HCT116 (cell line): ENCODE measurements at regions not wholly inside any gene's neighbourhood (a gene's known extent, or its start where the extent isn't known, plus 50 kb on each side); places are given as distances from the start of the nearest gene placed in this dataset.

ENCODE experiments used
- ATAC-seq: fragments of 200-7000 bp; cut with Tn5 transposase; 2 replicates; pipeline ENCODE4 v1.9.1; 2020; ENCODE audit warnings: mild to moderate bottlenecking, moderate library complexity
- BruUV-seq: library from RNA; stranded (reverse); fragments of 400-500 nt; replicated peaks from 2 replicates; lab custom pipeline; 2021; lab: Mats Ljungman, UMichigan
- CTCF ChIA-PET: fragments of 300-600 bp; sonication (Branson Sonifier 250); formaldehyde crosslinking; loops from one replicate; lab custom pipeline; 2021; ENCODE audit warnings: antibody characterized with exemption; lab: Charles Lee
- POLR2A ChIA-PET: fragments of 300-600, 350-600 bp; sonication (Branson Sonifier 250); formaldehyde crosslinking; loops from one replicate; lab custom pipeline; 2021; ENCODE audit warnings: antibody characterized with exemption; lab: Charles Lee
- RAD21 ChIA-PET, 2 experiments: fragments of 300-600 bp; sonication (Branson Sonifier 250); formaldehyde crosslinking; loops; one replicate each; lab custom pipeline; 2023; ENCODE audit warnings: low total read pairs in 2 of 2; ENCODE audit not compliant: uncharacterized antibody in 2 of 2, unreplicated experiment in 2 of 2, low non-redundant PET in 1 of 2; lab: Charles Lee
- DNase-seq: peaks from one replicate; pipeline ENCODE4 v3.0.0-alpha.2; 2010; ENCODE audit warnings: low read depth, low spot score
- H2AFZ ChIP-seq: fragments of 200-600 bp; shearing (Covaris generic), sonication (generic); 2 replicates; pipeline ENCODE4 v1.6.1; 2017; ENCODE audit warnings: low read depth, mixed run types, mixed read lengths, antibody characterized with exemption, low read length; ENCODE audit not compliant: poor library complexity, severe bottlenecking
- H3K27ac ChIP-seq: 2 replicates; pipeline ENCODE4 v1.5.1; 2012; ENCODE audit warnings: low read depth, low read length
- H3K27me3 ChIP-seq: fragments of 200-600 bp; sonication (generic); 2 replicates; pipeline ENCODE4 v1.6.1; 2016; ENCODE audit warnings: mixed run types, low read length, mixed read lengths; ENCODE audit not compliant: insufficient read depth
- H3K36me3 ChIP-seq, 2 experiments: fragments of 200-500 bp in 1 of 2; fragments of 200-600 bp in 1 of 2; sonication (Bioruptor generic) in 1 of 2; sonication (generic) in 1 of 2; 2 replicates each; pipeline versions ENCODE4 v1.5.1 to v1.6.1; 2014 to 2016; ENCODE audit warnings: low read length in 2 of 2, inconsistent platforms in 1 of 2, mixed read lengths in 1 of 2, mixed run types in 1 of 2; ENCODE audit not compliant: insufficient read depth in 2 of 2, control insufficient read depth in 1 of 2
- H3K4me1 ChIP-seq, 2 experiments: fragments of 200-600 bp in 1 of 2; sonication (generic) in 1 of 2; 2 replicates each; pipeline versions ENCODE4 v1.5.1 to v1.6.1; 2012 to 2017; ENCODE audit warnings: low read length in 2 of 2, inconsistent platforms in 1 of 2, mild to moderate bottlenecking in 1 of 2, mixed read lengths in 1 of 2, mixed run types in 1 of 2, moderate library complexity in 1 of 2; ENCODE audit not compliant: insufficient read depth in 2 of 2, control insufficient read depth in 1 of 2
- H3K4me2 ChIP-seq: fragments of 200-600 bp; sonication (generic); 2 replicates; pipeline ENCODE4 v1.6.1; 2017; ENCODE audit warnings: mixed run types, low read length, mixed read lengths
- H3K4me3 ChIP-seq, 2 experiments: fragments of 200-600 bp in 1 of 2; sonication (generic) in 1 of 2; replicated peaks in 1 of 2; 2 replicates each; pipeline ENCODE4 v1.5.1; 2011 to 2016; ENCODE audit warnings: low read length in 2 of 2, control low read depth in 1 of 2, low read depth in 1 of 2, mild to moderate bottlenecking in 1 of 2, mixed read lengths in 1 of 2, mixed run types in 1 of 2
- H3K79me2 ChIP-seq: fragments of 200-600 bp; sonication (generic); 2 replicates; pipeline ENCODE4 v1.6.1; 2017; ENCODE audit warnings: mild to moderate bottlenecking, mixed run types, low read length, moderate library complexity, mixed read lengths; ENCODE audit not compliant: insufficient read depth
- H3K9ac ChIP-seq: fragments of 200-600 bp; sonication (generic); 2 replicates; pipeline ENCODE4 v1.6.1; 2016; ENCODE audit warnings: low read length, mixed read lengths
- H3K9me2 ChIP-seq: fragments of 200-600 bp; sonication (generic), shearing (Covaris generic); 2 replicates; pipeline ENCODE4 v1.6.1; 2017; ENCODE audit warnings: mixed run types, mild to moderate bottlenecking, moderate library complexity; ENCODE audit not compliant: insufficient read depth
- H3K9me3 ChIP-seq, 2 experiments: fragments of 200-500 bp in 1 of 2; fragments of 200-600 bp in 1 of 2; sonication (Bioruptor generic) in 1 of 2; sonication (generic) in 1 of 2; 2 replicates each; pipeline ENCODE4 v1.6.1; 2014 to 2017; ENCODE audit warnings: low read length in 2 of 2, mixed read lengths in 2 of 2, inconsistent platforms in 1 of 2, low read depth in 1 of 2, mild to moderate bottlenecking in 1 of 2, mixed run types in 1 of 2, moderate library complexity in 1 of 2; ENCODE audit not compliant: control insufficient read depth in 1 of 2, insufficient read depth in 1 of 2
- H4K20me1 ChIP-seq: fragments of 200-600 bp; sonication (generic), shearing (Covaris generic); 2 replicates; pipeline ENCODE4 v1.6.1; 2017; ENCODE audit warnings: mixed run types, mild to moderate bottlenecking, moderate library complexity; ENCODE audit not compliant: insufficient read depth
- CBX3 ChIP-seq: IDR thresholded peaks from 2 replicates; pipeline ENCODE4 v1.6.1; 2012; ENCODE audit warnings: low read depth
- CTCF ChIP-seq, 3 experiments: fragments of 200-600 bp in 1 of 3; sonication (generic) in 1 of 3; IDR thresholded peaks in 2 of 3; conservative IDR thresholded peaks in 1 of 3; 2 replicates each; pipeline ENCODE4 v1.5.1; 2012 to 2017; ENCODE audit warnings: low read depth in 2 of 3, low read length in 2 of 3, antibody characterized with exemption in 1 of 3, borderline replicate concordance in 1 of 3, control low read depth in 1 of 3, mild to moderate bottlenecking in 1 of 3, mixed read lengths in 1 of 3, mixed run types in 1 of 3, moderate library complexity in 1 of 3; ENCODE audit not compliant: insufficient read depth in 1 of 3
- ELF1 ChIP-seq: IDR thresholded peaks from 2 replicates; pipeline ENCODE4 v1.6.1; 2012; ENCODE audit warnings: low read depth, borderline replicate concordance
- EZH2 ChIP-seq: fragments of 200-600 bp; sonication (generic); IDR thresholded peaks from 2 replicates; pipeline ENCODE4 v1.6.1; 2017; ENCODE audit warnings: antibody characterized with exemption, mixed run types
- FOSL1 ChIP-seq: IDR thresholded peaks from 2 replicates; pipeline ENCODE4 v1.6.1; 2012; ENCODE audit warnings: low read depth
- RAD21 ChIP-seq: IDR thresholded peaks from 2 replicates; pipeline ENCODE4 v1.6.1; 2012; ENCODE audit warnings: low read depth, mild to moderate bottlenecking
- SIN3A ChIP-seq: IDR thresholded peaks from 2 replicates; pipeline ENCODE4 v1.6.1; 2012; ENCODE audit warnings: low read depth
- SP1 ChIP-seq: IDR thresholded peaks from 2 replicates; pipeline ENCODE4 v1.6.1; 2012; ENCODE audit warnings: low read depth
- SRF ChIP-seq: IDR thresholded peaks from 2 replicates; pipeline ENCODE4 v1.6.1; 2012; ENCODE audit warnings: low read depth
- TCF7L2 ChIP-seq: IDR thresholded peaks from 2 replicates; pipeline ENCODE4 v1.7.0; 2011; ENCODE audit warnings: borderline replicate concordance, inconsistent platforms; ENCODE audit not compliant: insufficient read depth, insufficient read length; ENCODE audit errors: extremely low read depth
- ZFX ChIP-seq: fragments of 450-650 bp; IDR thresholded peaks from 2 replicates; pipeline ENCODE4 v1.6.1; 2017
- intact Hi-C: fragments of 100-400 bp; cut with micrococcal nuclease; formaldehyde crosslinking; loops from 2 replicates; pipeline ENCODE4 v1.10.0; 2022
- TF ChIP-seq, protein P1 (sequence below): IDR thresholded peaks from 2 replicates; pipeline ENCODE4 v1.6.1; 2012; ENCODE audit warnings: low read depth
- TF ChIP-seq, protein P2 (sequence below): IDR thresholded peaks from 2 replicates; pipeline ENCODE4 v1.6.1; 2012
- TF ChIP-seq, protein P3 (sequence below): IDR thresholded peaks from 2 replicates; pipeline ENCODE4 v1.6.1; 2012

DNA sequence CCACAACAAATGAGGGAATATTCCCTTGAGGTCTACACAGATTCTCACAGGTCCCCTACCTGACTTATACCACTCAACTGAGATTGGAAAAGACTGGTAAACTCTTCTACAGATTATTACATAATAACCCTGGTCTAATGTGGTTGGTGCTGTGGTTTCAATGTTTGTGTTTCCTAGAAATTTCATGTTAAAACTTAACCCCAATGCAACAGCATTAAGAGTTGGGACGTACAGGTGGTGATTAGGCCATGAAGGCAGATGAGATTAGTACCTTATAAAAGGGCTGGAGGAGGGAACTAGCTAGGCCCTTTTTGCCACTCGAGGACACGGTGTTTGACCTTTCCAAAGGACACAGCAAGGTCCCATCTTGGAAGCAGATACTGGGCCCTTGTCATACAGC lies 84.3 kb upstream of the TAPT1 start:
- Histone ChIP-seq H3K4me2 (no peak overlapping the region), H3K36me3 (no peaks in the 10 kb centered on the region), H3K9ac (no peak overlapping the region), H3K79me2 (no peaks in the 10 kb centered on the region), H4K20me1 (no peaks in the 10 kb centered on the region), H3K9me2 (no peaks in the 10 kb centered on the region), H3K9me3 (no peaks in the 10 kb centered on the region), H3K27ac (no peak overlapping the region), H2AFZ (no peak overlapping the region), H3K4me1 (no peaks in the 10 kb centered on the region), H3K27me3 (peaks cover 11% of the 10 kb centered on the region; the same call in 1 of the 2 replicates), H3K4me3 (no peak overlapping the region)
- ChIA-PET POLR2A (no interaction called here), CTCF (no interaction called here), RAD21 (no interaction called here)
- ATAC-seq (no peak), DNase-seq (no peak)
- TF ChIP-seq SIN3A: no peak
- TF ChIP-seq, protein P1, sequence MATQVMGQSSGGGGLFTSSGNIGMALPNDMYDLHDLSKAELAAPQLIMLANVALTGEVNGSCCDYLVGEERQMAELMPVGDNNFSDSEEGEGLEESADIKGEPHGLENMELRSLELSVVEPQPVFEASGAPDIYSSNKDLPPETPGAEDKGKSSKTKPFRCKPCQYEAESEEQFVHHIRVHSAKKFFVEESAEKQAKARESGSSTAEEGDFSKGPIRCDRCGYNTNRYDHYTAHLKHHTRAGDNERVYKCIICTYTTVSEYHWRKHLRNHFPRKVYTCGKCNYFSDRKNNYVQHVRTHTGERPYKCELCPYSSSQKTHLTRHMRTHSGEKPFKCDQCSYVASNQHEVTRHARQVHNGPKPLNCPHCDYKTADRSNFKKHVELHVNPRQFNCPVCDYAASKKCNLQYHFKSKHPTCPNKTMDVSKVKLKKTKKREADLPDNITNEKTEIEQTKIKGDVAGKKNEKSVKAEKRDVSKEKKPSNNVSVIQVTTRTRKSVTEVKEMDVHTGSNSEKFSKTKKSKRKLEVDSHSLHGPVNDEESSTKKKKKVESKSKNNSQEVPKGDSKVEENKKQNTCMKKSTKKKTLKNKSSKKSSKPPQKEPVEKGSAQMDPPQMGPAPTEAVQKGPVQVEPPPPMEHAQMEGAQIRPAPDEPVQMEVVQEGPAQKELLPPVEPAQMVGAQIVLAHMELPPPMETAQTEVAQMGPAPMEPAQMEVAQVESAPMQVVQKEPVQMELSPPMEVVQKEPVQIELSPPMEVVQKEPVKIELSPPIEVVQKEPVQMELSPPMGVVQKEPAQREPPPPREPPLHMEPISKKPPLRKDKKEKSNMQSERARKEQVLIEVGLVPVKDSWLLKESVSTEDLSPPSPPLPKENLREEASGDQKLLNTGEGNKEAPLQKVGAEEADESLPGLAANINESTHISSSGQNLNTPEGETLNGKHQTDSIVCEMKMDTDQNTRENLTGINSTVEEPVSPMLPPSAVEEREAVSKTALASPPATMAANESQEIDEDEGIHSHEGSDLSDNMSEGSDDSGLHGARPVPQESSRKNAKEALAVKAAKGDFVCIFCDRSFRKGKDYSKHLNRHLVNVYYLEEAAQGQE: no peak
- no peak for TF ChIP-seq SRF
- no peak for TF ChIP-seq SP1
- TF ChIP-seq FOSL1: no peak
- TF ChIP-seq, protein P2, sequence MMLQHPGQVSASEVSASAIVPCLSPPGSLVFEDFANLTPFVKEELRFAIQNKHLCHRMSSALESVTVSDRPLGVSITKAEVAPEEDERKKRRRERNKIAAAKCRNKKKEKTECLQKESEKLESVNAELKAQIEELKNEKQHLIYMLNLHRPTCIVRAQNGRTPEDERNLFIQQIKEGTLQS: no peak
- no peak for TF ChIP-seq TCF7L2
- TF ChIP-seq EZH2: no peak
- TF ChIP-seq ZFX: no peak
- TF ChIP-seq, protein P3, sequence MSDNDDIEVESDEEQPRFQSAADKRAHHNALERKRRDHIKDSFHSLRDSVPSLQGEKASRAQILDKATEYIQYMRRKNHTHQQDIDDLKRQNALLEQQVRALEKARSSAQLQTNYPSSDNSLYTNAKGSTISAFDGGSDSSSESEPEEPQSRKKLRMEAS: no peak
- TF ChIP-seq RAD21: no peak
- TF ChIP-seq ELF1: no peak
- no peak for TF ChIP-seq CTCF (IDR thresholded peaks at IDR 0.05 in 2 of 3, conservative IDR thresholded peaks at IDR 0.05 in 1 of 3; ENCODE audit: borderline replicate concordance in 1 of 3, insufficient read depth in 1 of 3, low read depth in 2 of 3, low read length in 2 of 3)
- no peak for TF ChIP-seq CBX3
- BruUV-seq: no TSS peak
- intact Hi-C loops: no loop called here
